Right lobe of liver (tissue), 4 donors: ENCODE measurements at regions not wholly inside any gene's neighbourhood (a gene's known extent, or its start where the extent isn't known, plus 50 kb on each side); places are given as distances from the start of the nearest gene placed in this dataset.

Source experiments
- CTCF ChIP-seq, 4 donors: fragments of 200-600 bp in 3 of 4; fragments of 450-650 bp in 1 of 4; IDR thresholded peaks; one replicate each; pipeline versions ENCODE4 v1.5.1 to v1.8.0; 2016 to 2022; ENCODE audit warnings: antibody characterized with exemption in 4 of 4, mild to moderate bottlenecking in 2 of 4
- POLR2A ChIP-seq: fragments of 450-650 bp; IDR thresholded peaks from one replicate; pipeline ENCODE4 v1.6.1; 2017; ENCODE audit warnings: antibody characterized with exemption, mild to moderate bottlenecking
- donor health status: DM: no; HTN: no; CAD: no.
- donor health status: DM: no; HTN: no; CAD: no.
- donor health status: DM: no; HTN: yes; CAD: no.

- TF ChIP-seq CTCF (IDR thresholded peaks at IDR 0.05): no peak
- no peak for TF ChIP-seq POLR2A
Observed at GRCh38 chr4:123014038-123014437, 91.6 kb upstream of the NUDT6 start.
